ENCODE measurements at regions not wholly inside any gene's neighbourhood (a gene's known extent, or its start where the extent isn't known, plus 50 kb on each side); places are given as distances from the start of the nearest gene placed in this dataset.

GRCh38 chr3:67894510-67894909 is 240.1 kb upstream of the SUCLG2 start:
- TF ChIP-seq, protein P1, sequence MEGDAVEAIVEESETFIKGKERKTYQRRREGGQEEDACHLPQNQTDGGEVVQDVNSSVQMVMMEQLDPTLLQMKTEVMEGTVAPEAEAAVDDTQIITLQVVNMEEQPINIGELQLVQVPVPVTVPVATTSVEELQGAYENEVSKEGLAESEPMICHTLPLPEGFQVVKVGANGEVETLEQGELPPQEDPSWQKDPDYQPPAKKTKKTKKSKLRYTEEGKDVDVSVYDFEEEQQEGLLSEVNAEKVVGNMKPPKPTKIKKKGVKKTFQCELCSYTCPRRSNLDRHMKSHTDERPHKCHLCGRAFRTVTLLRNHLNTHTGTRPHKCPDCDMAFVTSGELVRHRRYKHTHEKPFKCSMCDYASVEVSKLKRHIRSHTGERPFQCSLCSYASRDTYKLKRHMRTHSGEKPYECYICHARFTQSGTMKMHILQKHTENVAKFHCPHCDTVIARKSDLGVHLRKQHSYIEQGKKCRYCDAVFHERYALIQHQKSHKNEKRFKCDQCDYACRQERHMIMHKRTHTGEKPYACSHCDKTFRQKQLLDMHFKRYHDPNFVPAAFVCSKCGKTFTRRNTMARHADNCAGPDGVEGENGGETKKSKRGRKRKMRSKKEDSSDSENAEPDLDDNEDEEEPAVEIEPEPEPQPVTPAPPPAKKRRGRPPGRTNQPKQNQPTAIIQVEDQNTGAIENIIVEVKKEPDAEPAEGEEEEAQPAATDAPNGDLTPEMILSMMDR (IDR thresholded peaks at IDR 0.05; ENCODE audit: insufficient read depth, low read length) = no peak
- no peak for TF ChIP-seq SPI1 (IDR thresholded peaks at IDR 0.05; ENCODE audit: borderline replicate concordance, low read depth)
